Left lung (tissue), 4 donors: ENCODE measurements at regions not wholly inside any gene's neighbourhood (a gene's known extent, or its start where the extent isn't known, plus 50 kb on each side); places are given as distances from the start of the nearest gene placed in this dataset.

Experiments
- ATAC-seq: fragments of 200-7000 bp; cut with Tn5 transposase; one replicate; pipeline ENCODE4 v1.9.1; 2020; ENCODE audit warnings: moderate library complexity
- DNase-seq, 4 donors: peaks; one replicate each; pipeline ENCODE4 v3.0.0-alpha.2; 2013 to 2020
- H3K27ac ChIP-seq, 2 donors: fragments of 200-600 bp; sonication (generic) in 1 of 2; one replicate each; pipeline versions ENCODE4 v1.5.0 to v1.8.0; 2020 to 2021
- H3K27me3 ChIP-seq, 2 donors: fragments of 200-600 bp; sonication (generic) in 1 of 2; one replicate each; pipeline versions ENCODE4 v1.5.0 to v1.8.0; 2020 to 2021
- H3K36me3 ChIP-seq, 2 donors: fragments of 200-600 bp; sonication (generic) in 1 of 2; one replicate each; pipeline versions ENCODE4 v1.5.0 to v1.8.0; 2020 to 2021
- H3K4me1 ChIP-seq, 2 donors: fragments of 200-600 bp; one replicate each; pipeline ENCODE4 v1.8.0; 2021
- H3K4me3 ChIP-seq, 2 donors: fragments of 200-600 bp; sonication (generic) in 1 of 2; one replicate each; pipeline versions ENCODE4 v1.5.0 to v1.8.0; 2020 to 2021; ENCODE audit warnings: mild to moderate bottlenecking in 1 of 2
- H3K9me3 ChIP-seq, 2 donors: fragments of 200-600 bp; sonication (generic) in 1 of 2; one replicate each; pipeline versions ENCODE4 v1.5.0 to v1.8.0; 2020 to 2021
- CTCF ChIP-seq, 2 donors: fragments of 200-600 bp; sonication (generic) in 1 of 2; IDR thresholded peaks; one replicate each; pipeline versions ENCODE4 v1.5.0 to v1.8.0; 2021; ENCODE audit warnings: antibody characterized with exemption in 2 of 2
- intact Hi-C, 2 donors: fragments of 100-400 bp; cut with DNase I; formaldehyde crosslinking; loops; one replicate each; pipeline versions ENCODE4 v1.11.2 to v1.14.2; 2022
- donor health status: DM: no; HTN: yes; CAD: no.
- donor health status: DM: no; HTN: no; CAD: no.

DNA sequence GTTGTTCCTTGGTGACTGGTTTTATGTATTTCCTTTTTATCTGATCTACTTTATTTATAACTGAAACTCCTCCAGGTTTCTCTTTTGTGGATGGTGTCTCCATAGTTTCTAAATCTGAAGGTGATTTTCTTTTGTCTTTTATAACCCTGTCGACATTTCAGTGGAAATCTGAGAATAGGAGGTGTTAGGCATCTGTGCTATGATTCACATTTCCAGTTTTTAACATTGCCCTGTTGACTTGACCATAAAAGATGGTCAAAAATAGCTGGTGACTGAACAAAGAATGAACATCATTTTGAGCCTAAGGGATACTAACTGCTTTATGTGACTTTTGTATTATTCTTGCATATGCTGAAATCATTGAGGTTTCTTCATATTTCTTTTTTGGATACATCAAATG is 190.5 kb downstream of the PCSK1 start:
- no peak overlapping the region for H3K4me3 ChIP-seq
- peaks cover 0 to 8% of the 10 kb centered on the region in 2 donors for H3K4me1 ChIP-seq
- TF ChIP-seq CTCF (IDR thresholded peaks at IDR 0.05): no peak
- intact Hi-C loops: no loop called here
- no peaks in the 10 kb centered on the region for H3K27me3 ChIP-seq
- H3K9me3 ChIP-seq: no peaks in the 10 kb centered on the region
- no peaks in the 10 kb centered on the region for H3K36me3 ChIP-seq
- ATAC-seq: no peak
- no peak for DNase-seq
- H3K27ac ChIP-seq: no peak overlapping the region

DNA sequence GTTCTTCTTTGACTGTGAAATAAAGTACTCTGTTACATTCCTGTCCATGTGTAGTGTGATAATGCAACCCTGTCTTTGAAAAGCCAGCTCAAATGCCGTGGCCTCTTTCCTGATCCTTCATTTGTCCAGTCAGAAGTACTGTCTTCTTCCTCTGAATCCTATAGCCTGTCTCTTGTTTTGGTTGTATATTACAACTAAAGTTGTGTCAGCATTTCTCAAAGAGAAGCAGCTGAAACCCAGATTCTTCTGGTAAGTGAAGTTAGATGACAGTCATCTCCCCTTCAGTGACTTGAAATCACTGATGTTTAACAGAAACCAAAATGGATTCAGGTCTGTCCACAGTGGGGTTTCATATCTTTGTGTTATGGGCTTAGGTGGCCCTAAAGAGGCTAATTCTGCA is 196.2 kb downstream of the PCSK1 start:
- no peak for TF ChIP-seq CTCF (IDR thresholded peaks at IDR 0.05)
- no peaks in the 10 kb centered on the region for H3K36me3 ChIP-seq
- H3K27me3 ChIP-seq: no peaks in the 10 kb centered on the region
- peaks cover 0 to 8% of the 10 kb centered on the region in 2 donors for H3K9me3 ChIP-seq
- no peak for ATAC-seq
- intact Hi-C loops: no loop called here
- H3K27ac ChIP-seq: no peak overlapping the region
- H3K4me3 ChIP-seq: no peak overlapping the region
- H3K4me1 ChIP-seq: no peaks in the 10 kb centered on the region
- no peak for DNase-seq

- no peaks in the 10 kb centered on the region for H3K4me1 ChIP-seq
- ATAC-seq (no peak), DNase-seq (no peak)
- intact Hi-C loops: no loop called here
- H3K9me3 ChIP-seq: peaks cover 0 to 8% of the 10 kb centered on the region in 2 donors
- no peaks in the 10 kb centered on the region for H3K36me3 ChIP-seq
- H3K4me3 ChIP-seq: no peak overlapping the region
- TF ChIP-seq CTCF (IDR thresholded peaks at IDR 0.05): no peak
- no peaks in the 10 kb centered on the region for H3K27me3 ChIP-seq
- peak overlapping the region; percentile 14 to 69 for H3K27ac ChIP-seq
Observed at GRCh38 chr5:96236051-96236450, 197.0 kb downstream of the PCSK1 start.

- ATAC-seq: peak; percentile 83
- Histone ChIP-seq H3K4me3 (no peak overlapping the region), H3K9me3 (peaks cover 0 to 8% of the 10 kb centered on the region in 2 donors), H3K27ac (peak overlapping the region; percentile 14 to 69), H3K36me3 (no peaks in the 10 kb centered on the region), H3K4me1 (no peaks in the 10 kb centered on the region), H3K27me3 (no peaks in the 10 kb centered on the region)
- DNase-seq: peak in 2 of 4 donors; percentile 78 to 80
- intact Hi-C loops: no loop called here
- TF ChIP-seq CTCF (IDR thresholded peaks at IDR 0.05): no peak
Observed at GRCh38 chr5:96235008-96235910, 197.8 kb downstream of the PCSK1 start.

DNA sequence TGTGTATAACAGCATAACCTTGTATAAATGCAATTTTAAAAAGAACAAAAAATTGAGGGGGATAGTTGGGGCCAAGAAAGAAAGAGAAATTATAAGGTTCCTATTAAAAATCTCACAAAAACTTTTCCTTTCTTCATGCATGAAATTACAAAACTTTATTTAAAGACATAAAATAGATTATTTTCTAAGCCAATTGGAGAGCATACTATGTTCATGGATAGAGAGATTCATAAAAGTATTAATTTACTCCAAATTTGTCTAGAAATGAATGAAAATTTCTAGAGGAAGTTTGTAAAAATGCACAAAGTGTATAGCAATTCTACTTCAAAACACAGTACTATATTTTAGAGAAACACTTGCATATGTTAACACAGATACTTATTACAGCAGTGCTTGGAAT is 200.4 kb downstream of the PCSK1 start:
- DNase-seq: no peak
- H3K36me3 ChIP-seq: no peaks in the 10 kb centered on the region
- no peak for TF ChIP-seq CTCF (IDR thresholded peaks at IDR 0.05)
- H3K4me3 ChIP-seq: no peak overlapping the region
- no peak for ATAC-seq
- H3K9me3 ChIP-seq: peaks cover 0 to 8% of the 10 kb centered on the region in 2 donors
- no peak overlapping the region for H3K27ac ChIP-seq
- H3K4me1 ChIP-seq: no peaks in the 10 kb centered on the region
- no peaks in the 10 kb centered on the region for H3K27me3 ChIP-seq
- intact Hi-C loops: no loop called here
